Stimulated activated effector memory CD8-positive, alpha-beta T cell treated with anti-CD3 and anti-CD28 coated beads, Interleukin-12 subunit alpha, Interleukin-12 subunit beta, amount 100 ng/mL, for 72 hours (primary cell): ENCODE measurements at regions not wholly inside any gene's neighbourhood (a gene's known extent, or its start where the extent isn't known, plus 50 kb on each side); places are given as distances from the start of the nearest gene placed in this dataset.

Experiments used
- ATAC-seq: fragments of 150-1000 bp; cut with Tn5 transposase; 2 replicates; pipeline ENCODE4 v1.10.0; 2021
- DNase-seq, 2 donors: peaks; one replicate each; pipeline ENCODE4 v3.0.0; 2021 to 2022; ENCODE audit warnings: low spot score in 2 of 2
- H3K27ac Mint-ChIP-seq: one replicate; pipeline ENCODE4 v1.8.0; 2022; ENCODE audit warnings: mild to moderate bottlenecking, mixed read lengths
- H3K36me3 Mint-ChIP-seq: one replicate; pipeline ENCODE4 v1.8.0; 2022; ENCODE audit warnings: mild to moderate bottlenecking, mixed read lengths
- H3K4me1 Mint-ChIP-seq: one replicate; pipeline ENCODE4 v1.8.0; 2022; ENCODE audit warnings: mixed read lengths
- H3K4me3 Mint-ChIP-seq: one replicate; pipeline ENCODE4 v1.8.0; 2022; ENCODE audit warnings: mild to moderate bottlenecking, mixed read lengths
- H3K9me3 Mint-ChIP-seq: one replicate; pipeline ENCODE4 v1.8.0; 2022; ENCODE audit warnings: mixed read lengths

DNA sequence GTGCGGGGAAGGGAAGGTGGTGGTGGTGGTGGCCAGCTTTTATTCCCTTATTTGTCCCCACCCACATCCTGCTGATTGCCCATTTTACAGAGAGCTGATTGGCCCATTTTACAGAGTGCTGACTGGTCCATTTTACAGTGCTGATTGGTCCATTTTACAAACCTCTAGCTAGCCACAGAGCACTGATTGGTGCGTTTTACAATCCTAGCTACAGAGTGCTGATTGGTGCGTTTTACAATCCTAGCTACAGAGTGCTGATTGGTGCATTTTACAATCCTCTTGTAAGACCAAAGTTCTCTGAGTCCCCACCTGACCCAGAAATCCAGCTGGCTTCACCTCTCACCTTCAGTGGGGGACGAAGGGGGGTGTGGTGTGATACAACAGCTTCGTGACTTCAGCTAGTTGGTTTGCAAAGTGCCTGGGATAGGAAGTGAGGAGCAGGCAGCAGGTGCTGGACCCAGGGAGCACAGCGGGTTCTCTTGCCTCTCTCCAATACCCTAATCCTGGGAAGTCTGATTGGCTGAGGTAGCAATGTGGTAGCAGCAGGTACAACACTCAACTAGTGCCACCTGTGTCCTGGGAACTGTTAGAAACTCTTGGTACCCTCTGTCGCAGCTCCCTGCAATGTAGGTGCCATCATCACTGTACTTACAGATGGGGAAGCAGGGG is 92.1 kb downstream of the BARX1 start:
- H3K4me1 Mint-ChIP-seq = peaks cover 6% of the 10 kb centered on the region
- no peak overlapping the region for H3K27ac Mint-ChIP-seq
- no peak for DNase-seq
- no peaks in the 10 kb centered on the region for H3K36me3 Mint-ChIP-seq
- ATAC-seq = no peak
- H3K4me3 Mint-ChIP-seq = no peak overlapping the region
- H3K9me3 Mint-ChIP-seq = no peaks in the 10 kb centered on the region

DNA sequence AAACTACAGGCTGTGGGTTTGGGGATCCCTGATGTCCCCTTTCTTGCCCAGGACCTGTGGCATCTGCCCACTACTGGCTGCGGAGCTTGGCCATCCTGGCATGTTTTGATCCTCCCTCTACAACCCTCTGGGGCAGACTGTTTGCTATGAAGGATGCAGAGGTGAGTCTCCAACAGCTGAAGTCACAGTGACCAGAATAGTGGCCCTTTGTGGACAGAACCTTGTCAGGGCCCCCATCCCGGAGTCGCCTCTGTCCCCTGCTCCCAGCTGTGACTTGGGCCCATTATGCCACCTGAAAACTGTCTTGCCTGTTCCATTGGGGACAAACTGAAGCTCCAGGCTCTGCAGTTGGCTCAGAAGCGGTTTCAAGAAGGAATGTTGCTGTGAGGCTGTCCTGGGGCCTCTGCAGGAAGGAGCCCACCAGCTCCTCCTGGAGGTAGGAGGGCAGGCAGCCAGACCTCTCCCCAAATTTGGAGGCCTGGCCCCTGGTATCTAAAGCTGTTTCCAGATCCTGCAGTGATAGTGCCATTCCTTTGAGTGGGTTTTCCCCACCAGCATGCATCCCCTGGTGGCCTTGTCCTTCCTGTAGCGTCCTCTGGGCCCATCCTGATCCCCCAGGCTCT is 93.3 kb downstream of the BARX1 start:
- DNase-seq (no peak), ATAC-seq (no peak)
- Mint-ChIP-seq H3K27ac (no peak overlapping the region), H3K4me3 (no peak overlapping the region), H3K36me3 (no peaks in the 10 kb centered on the region), H3K4me1 (peaks cover 6% of the 10 kb centered on the region), H3K9me3 (no peaks in the 10 kb centered on the region)

DNA sequence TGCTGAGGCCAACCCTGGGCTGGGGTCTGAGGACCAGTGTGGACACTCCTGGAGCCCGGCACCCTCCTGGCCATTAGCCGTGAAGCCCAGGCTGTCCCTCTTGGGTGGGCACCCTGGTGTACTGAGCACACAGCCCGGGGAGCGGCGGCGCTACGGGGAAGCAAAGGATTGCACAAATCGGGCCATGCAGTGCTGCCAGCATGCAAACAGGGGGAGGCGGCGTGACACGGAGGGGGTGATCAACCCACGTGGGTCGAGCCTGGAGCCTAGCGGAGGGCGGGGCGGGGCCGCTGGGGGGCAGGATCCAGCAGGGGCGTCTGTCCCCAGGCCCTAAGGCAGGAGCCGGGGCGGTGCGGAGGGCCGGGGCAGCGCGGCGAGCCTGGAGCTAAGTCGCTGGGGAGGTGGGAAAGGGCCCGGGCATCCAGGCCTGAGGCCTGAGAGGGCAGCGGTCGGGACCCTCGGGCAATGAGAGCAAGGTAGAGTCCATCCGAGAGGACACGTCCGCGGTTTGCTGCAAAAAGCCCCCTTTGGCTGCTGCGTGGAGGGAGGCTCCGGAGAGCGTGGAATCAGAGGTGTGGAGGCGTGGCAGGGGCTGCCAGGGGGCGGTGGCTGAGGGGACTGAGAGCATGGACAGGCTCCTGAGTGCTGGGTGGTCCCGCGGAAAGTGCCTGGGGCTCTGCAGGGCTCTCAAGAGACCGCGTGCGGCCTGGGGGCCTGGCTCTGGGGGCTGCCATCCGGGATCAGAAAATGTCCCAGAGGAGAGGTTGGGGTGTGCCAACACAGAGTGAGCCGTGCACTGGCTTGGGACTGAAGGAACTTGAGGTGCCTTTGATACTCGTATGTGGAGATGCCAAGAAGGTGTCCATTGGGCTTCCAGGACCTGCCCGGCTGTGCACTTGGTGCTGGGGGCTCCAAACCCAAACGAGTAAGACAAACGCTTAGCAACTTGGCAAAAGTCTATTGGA is 94.2 kb downstream of the BARX1 start:
- DNase-seq = no peak
- Mint-ChIP-seq H3K36me3 (no peaks in the 10 kb centered on the region), H3K4me1 (peaks cover 6% of the 10 kb centered on the region), H3K4me3 (no peak overlapping the region), H3K9me3 (no peaks in the 10 kb centered on the region), H3K27ac (no peak overlapping the region)
- ATAC-seq = no peak

DNA sequence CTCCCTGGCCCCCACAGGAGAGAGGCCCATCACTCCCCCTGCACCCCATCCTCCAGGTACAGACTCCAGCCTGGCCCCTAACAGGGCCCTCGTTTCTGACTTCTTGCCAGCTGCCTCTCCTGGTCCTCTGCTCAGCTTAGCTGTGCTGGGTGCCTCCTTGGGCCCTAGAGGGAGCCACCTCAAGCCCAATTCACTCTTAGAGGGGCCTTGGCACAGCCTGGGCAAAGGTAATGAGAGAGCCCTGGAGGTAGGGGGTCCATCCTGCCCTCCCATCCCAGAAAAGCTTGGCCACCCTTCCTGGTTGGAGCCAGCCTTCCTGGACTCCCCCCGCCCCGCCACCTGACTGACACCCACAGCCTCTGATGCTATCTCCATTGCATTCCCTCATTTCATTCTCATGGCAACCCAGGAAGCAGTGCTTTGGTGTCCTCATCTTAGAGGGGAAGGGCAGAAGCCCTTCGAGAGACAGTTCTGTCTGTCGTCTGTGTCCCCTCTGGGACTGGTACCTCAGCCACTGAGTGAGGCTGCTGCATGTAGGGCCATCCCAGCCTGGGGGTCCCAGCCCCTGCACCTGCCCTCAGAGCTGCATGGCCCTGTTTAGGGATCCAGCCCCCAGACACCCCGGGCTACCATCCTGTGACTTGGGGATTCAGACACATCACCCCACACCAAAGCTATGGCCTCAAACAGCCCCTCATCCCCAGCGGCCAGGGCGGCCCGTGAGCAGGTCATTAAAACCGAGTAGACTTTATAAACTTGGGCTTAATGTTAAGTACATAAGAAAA is 95.5 kb downstream of the BARX1 start:
- no peaks in the 10 kb centered on the region for H3K9me3 Mint-ChIP-seq
- H3K4me3 Mint-ChIP-seq = no peak overlapping the region
- DNase-seq = no peak
- no peaks in the 10 kb centered on the region for H3K36me3 Mint-ChIP-seq
- peaks cover 6% of the 10 kb centered on the region for H3K4me1 Mint-ChIP-seq
- ATAC-seq = no peak
- H3K27ac Mint-ChIP-seq = no peak overlapping the region

DNA sequence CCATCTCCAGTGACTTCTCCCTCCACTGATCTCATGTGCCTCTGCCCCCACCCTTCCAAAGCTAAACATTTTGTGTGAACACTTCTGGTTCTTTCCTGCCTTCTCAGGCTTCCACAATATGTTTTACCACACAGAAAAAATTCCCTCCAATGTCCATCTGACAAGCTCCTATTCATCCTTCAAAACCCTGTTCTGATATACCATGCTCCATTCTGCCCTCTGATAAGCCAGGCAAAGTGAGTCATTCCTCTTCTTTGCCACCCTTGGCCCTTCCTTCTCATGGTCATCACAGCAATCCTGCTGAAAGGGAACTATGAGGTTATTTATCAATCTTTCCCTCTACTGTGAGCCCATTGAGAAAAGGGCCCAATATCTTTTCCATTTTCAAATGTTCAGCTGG is 97.6 kb downstream of the BARX1 start:
- Mint-ChIP-seq H3K36me3 (no peaks in the 10 kb centered on the region), H3K9me3 (peaks cover 6% of the 10 kb centered on the region), H3K27ac (no peak overlapping the region), H3K4me1 (no peaks in the 10 kb centered on the region), H3K4me3 (no peak overlapping the region)
- ATAC-seq = no peak
- DNase-seq = no peak

DNA sequence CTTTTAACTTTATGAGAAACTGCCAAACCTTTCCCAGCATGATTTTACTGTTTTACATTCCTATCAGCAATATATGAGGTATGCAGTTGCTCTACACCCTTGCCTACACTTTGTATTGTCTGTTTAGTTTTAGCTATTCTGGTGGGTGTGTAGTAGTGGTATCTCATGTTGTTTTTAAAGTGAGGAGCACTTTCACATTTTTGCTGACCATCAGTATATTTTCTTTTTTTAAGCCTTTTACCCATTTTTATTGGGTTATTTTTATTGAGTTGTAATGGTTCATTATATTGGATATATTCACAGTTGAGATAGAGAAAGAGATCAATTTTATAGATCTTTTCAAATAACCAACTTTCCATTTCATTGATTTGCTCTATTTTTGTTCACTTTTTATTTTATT is 102.4 kb downstream of the BARX1 start:
- Mint-ChIP-seq H3K27ac (no peak overlapping the region), H3K9me3 (peaks cover 6% of the 10 kb centered on the region), H3K4me1 (no peaks in the 10 kb centered on the region), H3K36me3 (no peaks in the 10 kb centered on the region), H3K4me3 (no peak overlapping the region)
- no peak for DNase-seq
- ATAC-seq = no peak

DNA sequence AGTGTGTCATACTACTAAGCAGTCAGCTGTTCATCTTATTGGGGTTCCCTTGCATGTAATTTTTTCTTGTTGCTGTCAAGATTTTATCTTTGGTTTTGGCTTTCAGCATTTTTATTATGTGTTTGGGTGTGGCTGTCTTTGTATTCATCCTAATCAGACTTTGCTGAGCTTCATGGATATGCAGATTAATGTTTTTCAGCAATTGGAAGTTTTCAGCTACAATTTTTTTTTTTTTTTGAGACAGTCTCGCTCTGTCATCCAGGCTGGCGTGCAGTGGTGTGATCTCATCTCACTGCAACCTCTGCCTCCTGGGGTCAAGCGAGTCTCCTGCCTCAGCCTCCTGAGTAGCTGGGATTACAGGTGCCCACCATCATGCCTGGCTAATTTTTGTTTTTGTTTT is 108.8 kb downstream of the BARX1 start:
- Mint-ChIP-seq H3K9me3 (peaks cover 6% of the 10 kb centered on the region), H3K36me3 (no peaks in the 10 kb centered on the region), H3K4me1 (no peaks in the 10 kb centered on the region), H3K4me3 (no peak overlapping the region), H3K27ac (no peak overlapping the region)
- no peak for DNase-seq
- no peak for ATAC-seq

DNA sequence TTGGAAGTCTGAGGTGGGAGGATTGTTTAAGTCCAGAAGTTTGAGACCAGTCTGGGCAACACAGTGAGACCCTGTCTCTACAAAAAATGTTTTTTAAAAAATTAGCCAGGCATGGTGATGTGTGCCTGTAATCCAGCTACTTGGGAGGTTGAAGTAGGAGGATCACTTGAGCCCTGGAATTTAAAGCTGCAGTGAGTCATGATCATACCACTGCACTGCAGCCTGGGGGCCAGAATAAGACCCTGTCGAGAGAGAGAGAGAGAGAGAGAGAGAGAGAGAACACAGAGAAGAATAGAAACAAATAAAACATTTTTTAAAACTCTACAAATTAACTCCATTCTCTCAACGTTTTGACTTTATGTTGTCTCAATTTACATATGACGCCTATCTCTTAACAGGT is 111.8 kb downstream of the BARX1 start:
- no peak overlapping the region for H3K27ac Mint-ChIP-seq
- H3K9me3 Mint-ChIP-seq = peaks cover 6% of the 10 kb centered on the region
- no peaks in the 10 kb centered on the region for H3K4me1 Mint-ChIP-seq
- DNase-seq (no peak), ATAC-seq (no peak)
- no peaks in the 10 kb centered on the region for H3K36me3 Mint-ChIP-seq
- H3K4me3 Mint-ChIP-seq = no peak overlapping the region

DNA sequence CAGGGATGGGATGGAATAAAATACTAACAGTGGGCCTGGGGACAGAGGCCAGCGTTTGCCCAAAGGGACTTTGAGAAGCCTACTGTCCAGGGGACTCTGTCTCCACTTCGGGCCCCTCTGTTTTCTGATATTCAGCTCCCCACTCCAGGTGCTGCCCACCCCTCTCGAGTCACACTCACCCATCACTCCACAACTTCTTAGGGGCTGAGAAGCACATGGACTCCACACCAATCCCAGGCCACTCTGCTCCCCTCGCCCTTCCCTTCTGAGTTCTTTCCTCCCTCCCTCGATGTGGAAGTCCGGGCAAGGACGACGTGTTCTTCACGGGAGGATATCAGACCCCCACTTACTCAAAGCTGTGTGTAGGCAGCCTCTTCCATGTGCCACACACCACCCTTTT is 124.5 kb downstream of the BARX1 start:
- H3K4me1 Mint-ChIP-seq = peaks cover 13% of the 10 kb centered on the region
- no peak for DNase-seq
- H3K27ac Mint-ChIP-seq = no peak overlapping the region
- H3K4me3 Mint-ChIP-seq = no peak overlapping the region
- no peaks in the 10 kb centered on the region for H3K36me3 Mint-ChIP-seq
- H3K9me3 Mint-ChIP-seq = no peaks in the 10 kb centered on the region
- no peak for ATAC-seq

DNA sequence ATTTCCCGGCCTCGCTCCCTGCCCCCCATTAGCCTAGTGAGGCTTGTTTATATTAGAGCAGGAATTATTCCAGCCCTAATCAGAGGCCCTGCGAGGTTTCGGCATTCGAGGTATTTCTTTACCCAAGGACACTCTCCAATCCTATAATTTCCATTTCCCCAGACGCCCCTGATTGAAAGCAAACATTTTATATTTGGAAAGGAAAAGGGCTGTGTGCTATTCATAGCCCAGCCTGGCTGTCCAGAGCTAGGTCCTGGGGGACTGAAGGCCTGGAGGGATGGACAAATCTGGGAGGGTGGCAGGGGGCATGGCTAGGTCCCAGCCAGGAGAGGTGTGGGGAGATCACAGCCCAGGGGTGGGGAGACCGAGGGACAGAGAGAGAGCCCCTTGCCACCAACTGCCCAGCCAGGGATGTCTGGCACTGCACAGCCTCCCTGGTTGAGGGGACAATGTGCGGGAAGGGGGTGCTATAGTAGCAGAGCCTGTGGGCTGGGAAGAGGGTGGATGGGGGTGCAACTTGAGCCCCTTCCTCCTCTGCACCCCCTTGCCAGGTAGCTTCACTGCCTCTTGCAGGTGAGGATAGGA is 125.1 kb downstream of the BARX1 start:
- Mint-ChIP-seq H3K4me3 (no peak overlapping the region), H3K9me3 (no peaks in the 10 kb centered on the region), H3K27ac (no peak overlapping the region), H3K36me3 (no peaks in the 10 kb centered on the region), H3K4me1 (peaks cover 13% of the 10 kb centered on the region)
- DNase-seq (no peak), ATAC-seq (no peak)

DNA sequence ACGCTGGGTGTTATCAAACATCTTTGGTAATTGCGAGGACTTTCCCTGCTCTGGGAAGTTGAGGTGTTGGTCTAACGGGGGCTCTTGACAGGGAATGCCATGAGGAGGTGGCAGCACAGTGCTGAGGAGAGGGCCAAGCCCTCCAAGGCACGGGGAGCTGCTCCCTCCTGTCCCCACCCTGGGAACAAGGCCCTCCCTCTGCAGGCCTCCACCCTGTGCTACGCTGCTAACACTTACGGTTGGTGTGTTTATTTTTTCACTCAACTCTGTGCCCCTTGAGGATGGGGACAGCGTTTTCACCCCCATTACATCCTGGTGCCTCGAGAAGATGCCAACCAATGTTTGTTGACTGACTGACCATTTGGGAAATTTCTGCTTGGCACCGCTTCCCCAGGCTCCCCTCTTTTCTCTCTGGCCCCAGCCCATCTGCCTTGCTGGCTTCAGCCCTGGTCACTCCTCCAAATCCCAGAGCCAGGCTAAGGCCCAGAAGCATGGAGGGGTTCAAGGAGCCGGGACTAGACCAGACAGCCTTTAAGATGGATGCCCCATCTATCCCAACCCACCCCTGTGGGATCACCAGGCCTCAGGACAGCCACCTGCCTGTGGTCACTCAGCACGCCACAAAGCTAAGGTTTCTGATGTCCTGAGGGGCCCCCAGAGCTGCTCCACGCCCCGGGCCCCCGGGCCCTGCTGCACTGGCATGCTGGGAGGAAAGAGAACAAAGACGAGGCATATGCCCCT is 125.7 kb downstream of the BARX1 start:
- H3K4me3 Mint-ChIP-seq = no peak overlapping the region
- peaks cover 13% of the 10 kb centered on the region for H3K4me1 Mint-ChIP-seq
- no peak overlapping the region for H3K27ac Mint-ChIP-seq
- no peaks in the 10 kb centered on the region for H3K9me3 Mint-ChIP-seq
- no peaks in the 10 kb centered on the region for H3K36me3 Mint-ChIP-seq
- no peak for ATAC-seq
- DNase-seq = no peak

DNA sequence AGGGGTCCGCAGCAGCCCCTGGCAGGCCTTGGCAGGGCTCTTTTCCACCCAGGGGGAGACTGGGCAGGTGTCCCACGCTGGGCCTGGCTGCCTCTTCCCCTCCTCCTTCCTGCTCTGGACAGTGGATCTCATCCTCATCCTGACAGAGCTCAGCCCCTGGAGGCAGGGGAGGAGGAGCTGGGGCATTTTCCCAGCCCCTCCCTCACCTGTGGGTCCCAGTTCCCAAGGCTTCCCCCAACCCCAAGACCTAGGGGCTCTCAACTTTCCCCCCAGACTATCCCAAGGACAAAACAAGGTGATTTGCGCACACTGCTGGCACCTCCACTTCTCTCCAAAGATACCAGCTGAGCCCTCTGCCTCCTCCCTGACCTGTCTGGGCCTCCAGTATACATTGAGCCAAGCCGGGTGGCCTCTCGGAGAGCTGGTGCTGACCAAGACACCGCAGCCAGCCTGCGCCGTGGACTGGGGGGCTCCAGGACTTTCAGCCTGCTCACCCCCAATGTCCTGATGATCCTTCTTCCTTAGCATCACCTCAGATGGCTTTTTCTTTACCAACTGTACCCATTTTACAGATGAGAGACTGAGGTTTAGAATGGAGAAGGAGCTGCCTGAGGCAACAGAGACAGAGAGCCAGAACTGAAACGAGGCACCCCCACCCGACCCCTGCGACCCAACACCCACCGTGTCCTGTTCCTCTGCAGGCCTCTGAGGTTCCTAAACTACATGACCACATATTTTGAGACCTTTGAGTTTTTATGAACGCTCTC is 126.6 kb downstream of the BARX1 start:
- H3K9me3 Mint-ChIP-seq = no peaks in the 10 kb centered on the region
- no peak overlapping the region for H3K27ac Mint-ChIP-seq
- DNase-seq (no peak), ATAC-seq (no peak)
- peaks cover 13% of the 10 kb centered on the region for H3K4me1 Mint-ChIP-seq
- no peak overlapping the region for H3K4me3 Mint-ChIP-seq
- no peaks in the 10 kb centered on the region for H3K36me3 Mint-ChIP-seq

DNA sequence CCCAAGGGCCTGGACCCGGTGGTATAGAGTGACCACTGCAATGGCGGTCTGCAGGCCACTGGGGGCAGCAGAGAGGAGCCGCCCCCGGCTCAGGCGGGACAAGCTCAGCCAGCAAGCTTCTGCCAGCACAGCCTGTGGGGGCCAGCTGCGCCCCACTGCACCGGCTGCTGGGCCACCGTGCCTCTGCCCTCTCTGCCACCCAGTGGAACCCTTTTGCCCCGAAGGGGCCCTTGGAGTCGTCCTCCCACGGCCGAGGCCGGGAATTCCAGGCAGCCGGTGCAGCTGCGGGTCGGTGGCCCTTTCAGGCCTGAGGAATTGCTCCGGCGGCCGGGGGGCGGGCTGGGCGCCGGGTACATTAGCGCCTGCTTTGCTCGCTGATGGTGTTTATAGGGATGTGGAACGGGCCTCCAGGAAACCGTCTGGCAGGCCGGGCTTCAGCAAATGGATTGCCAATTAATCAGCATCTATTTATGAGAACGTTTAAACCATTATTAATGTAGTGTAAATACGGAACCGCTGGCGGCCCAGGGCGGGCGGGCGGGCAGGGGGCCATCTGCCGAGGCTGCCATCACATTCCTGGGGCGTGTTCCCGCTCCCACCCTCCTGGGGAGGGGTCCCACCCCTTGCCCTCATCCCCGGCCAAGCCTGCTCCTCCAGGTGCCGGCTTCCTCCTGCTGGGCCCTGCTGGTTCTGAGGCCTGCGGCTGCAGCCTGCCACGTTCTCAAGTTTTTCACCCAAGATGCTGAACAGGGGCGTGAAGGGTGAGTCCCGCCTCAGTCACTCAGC is 127.4 kb downstream of the BARX1 start:
- H3K4me3 Mint-ChIP-seq = no peak overlapping the region
- H3K4me1 Mint-ChIP-seq = peaks cover 13% of the 10 kb centered on the region
- H3K9me3 Mint-ChIP-seq = no peaks in the 10 kb centered on the region
- H3K27ac Mint-ChIP-seq = no peak overlapping the region
- H3K36me3 Mint-ChIP-seq = no peaks in the 10 kb centered on the region
- ATAC-seq = peak; percentile 73
- peak; percentile 30 to 70 for DNase-seq
